ENCODE measurements at regions not wholly inside any gene's neighbourhood (a gene's known extent, or its start where the extent isn't known, plus 50 kb on each side); places are given as distances from the start of the nearest gene placed in this dataset.

- H3K4me3 ChIP-seq: peak overlapping the region in 5 of 12 donors; percentile 36 to 50 (median 45)
Measured at GRCh38 chr10:3495281-3495680, 289.7 kb downstream of the KLF6 start.

DNA sequence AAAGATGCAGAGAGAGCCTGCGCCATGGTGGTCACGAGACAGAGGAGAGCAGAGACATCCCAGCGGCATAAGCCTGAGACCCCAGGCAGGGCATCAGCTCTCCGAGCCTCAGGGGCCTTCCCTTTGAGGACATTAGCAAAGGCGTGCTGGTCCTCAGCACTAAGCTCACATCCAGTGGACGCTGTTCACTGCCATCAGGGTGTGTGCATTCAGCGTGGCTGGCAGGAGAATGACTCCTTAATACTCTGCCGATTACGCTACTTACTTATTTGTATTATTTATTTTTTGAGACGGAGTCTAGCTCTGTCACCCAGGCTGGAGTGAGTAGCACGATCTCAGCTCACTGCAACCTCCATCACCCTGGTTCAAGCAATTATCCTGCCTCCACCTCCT lies 290.2 kb downstream of the KLF6 start:
- ATAC-seq (peak in 2 of 4 donors; percentile 41 to 44), DNase-seq (peak in 1 of 5 donors; percentile 29)
- H3K4me1 ChIP-seq: peaks cover 0 to 22% (median 3%) of the 10 kb centered on the region in 12 donors
- 63 to 83% (median 73%) methylated on average over 11 of the region's 11 CpGs for WGBS, 4 donors
- intact Hi-C loops (cut with DNase I): loop anchor here in 2 of 10 donors (5.0 kb wide), 2 partner anchors 32 to 77 kb away; no protein-coding TSS in a partner anchor
- peak overlapping the region in 11 of 12 donors; percentile 36 to 88 (median 67) for H3K27ac ChIP-seq
- no peaks in the 10 kb centered on the region for H3K9me3 ChIP-seq
- TF ChIP-seq POLR2A (IDR thresholded peaks at IDR 0.05): no peak
- TF ChIP-seq CTCF (IDR thresholded peaks at IDR 0.05): no peak
- no peaks in the 10 kb centered on the region for H3K36me3 ChIP-seq
- no peaks in the 10 kb centered on the region for H3K27me3 ChIP-seq
- peak overlapping the region in 10 of 12 donors; percentile 15 to 50 (median 34) for H3K4me3 ChIP-seq

More at GRCh38 chr10:3495281-3495680, 289.7 kb downstream of the KLF6 start:
- ATAC-seq: no peak
- no peak for DNase-seq
- Histone ChIP-seq H3K4me1 (peaks cover 0 to 26% (median 3%) of the 10 kb centered on the region in 12 donors), H3K27me3 (no peaks in the 10 kb centered on the region), H3K27ac (peak overlapping the region in 11 of 12 donors; percentile 36 to 88 (median 67)), H3K36me3 (no peaks in the 10 kb centered on the region), H3K9me3 (no peaks in the 10 kb centered on the region)
- WGBS, 4 donors: 74 to 87% (median 80%) methylated on average over 6 of the region's 6 CpGs
- no peak for TF ChIP-seq POLR2A (IDR thresholded peaks at IDR 0.05)
- TF ChIP-seq CTCF (IDR thresholded peaks at IDR 0.05): no peak
- intact Hi-C loops (cut with DNase I): loop anchor here in 1 of 10 donors (5.0 kb wide), 1 partner anchor 77 kb away; no protein-coding TSS in a partner anchor

- Histone ChIP-seq H3K27ac (peak overlapping the region in 11 of 12 donors; percentile 36 to 88 (median 67)), H3K36me3 (no peaks in the 10 kb centered on the region), H3K4me3 (peak overlapping the region in 10 of 12 donors; percentile 15 to 50 (median 34)), H3K4me1 (peaks cover 0 to 16% (median 0%) of the 10 kb centered on the region in 12 donors), H3K9me3 (no peaks in the 10 kb centered on the region), H3K27me3 (no peaks in the 10 kb centered on the region)
- WGBS, 4 donors: 58 to 73% (median 68%) methylated on average over 22 of the region's 22 CpGs
- ATAC-seq: peak; percentile 51 to 83 (median 67)
- DNase-seq: peak in 2 of 5 donors; percentile 28 to 34
- intact Hi-C loops (cut with DNase I): loop anchor here in 1 of 10 donors (5.0 kb wide), 1 partner anchor 33 kb away; no protein-coding TSS in a partner anchor
- TF ChIP-seq POLR2A (IDR thresholded peaks at IDR 0.05) (no peak), CTCF (IDR thresholded peaks at IDR 0.05) (no peak)
Measured at GRCh38 chr10:3494131-3494837, 290.7 kb downstream of the KLF6 start.

DNA sequence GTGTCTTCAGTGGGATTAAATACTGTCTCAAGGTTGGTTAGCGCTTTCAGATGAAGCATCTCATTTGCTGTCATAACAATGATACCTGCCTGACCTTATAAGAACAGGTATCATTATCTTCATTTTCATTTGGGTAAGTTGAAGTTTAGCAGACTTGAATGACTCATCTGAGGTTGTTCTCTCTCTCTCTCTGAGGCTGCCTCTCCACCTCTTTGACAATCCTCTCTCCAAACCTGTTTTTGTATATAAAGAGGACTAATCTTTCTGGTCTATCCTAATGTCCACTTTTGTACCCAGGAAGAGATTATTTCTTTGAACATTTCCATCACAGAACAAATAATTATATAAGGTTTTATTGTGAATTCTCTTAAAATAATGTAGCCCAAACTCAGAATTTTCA lies 291.4 kb downstream of the KLF6 start:
- peaks cover 0 to 13% (median 0%) of the 10 kb centered on the region in 12 donors for H3K4me1 ChIP-seq
- H3K36me3 ChIP-seq: no peaks in the 10 kb centered on the region
- DNase-seq (no peak), ATAC-seq (no peak)
- H3K9me3 ChIP-seq: no peaks in the 10 kb centered on the region
- 94 to 98% (median 97%) methylated on average over 1 of the region's 1 CpG for WGBS, 4 donors
- no peak for TF ChIP-seq CTCF (IDR thresholded peaks at IDR 0.05)
- no peak for TF ChIP-seq POLR2A (IDR thresholded peaks at IDR 0.05)
- intact Hi-C loops (cut with DNase I): loop anchor here in 1 of 10 donors (5.0 kb wide), 1 partner anchor 34 kb away; no protein-coding TSS in a partner anchor
- peak overlapping the region in 10 of 12 donors; percentile 36 to 88 (median 69) for H3K27ac ChIP-seq
- H3K27me3 ChIP-seq: no peaks in the 10 kb centered on the region
- H3K4me3 ChIP-seq: peak overlapping the region in 6 of 12 donors; percentile 2 to 50 (median 38)

Data from heart left ventricle (tissue), 16 donors.